IPS DF 6.9 (cell line): ENCODE measurements at regions not wholly inside any gene's neighbourhood (a gene's known extent, or its start where the extent isn't known, plus 50 kb on each side); places are given as distances from the start of the nearest gene placed in this dataset.
A peak's percentile ranks its signal among the peaks of the same experiment; 100 is the strongest.
"Not testable (repeated sequence)": the region's sequence is repeated elsewhere in the genome, so short reads cannot be mapped to it uniquely, and the experiment has no call there.

Experiments
- DNase-seq: peaks from one replicate; pipeline ENCODE4 v3.0.0-alpha.2; 2013; ENCODE audit warnings: low read depth, low spot score
- H3K27ac ChIP-seq: one replicate; pipeline ENCODE4 v1.5.1; 2013; ENCODE audit warnings: low read length, control low read depth
- H3K27me3 ChIP-seq: 2 replicates; pipeline ENCODE4 v1.6.1; 2013; ENCODE audit warnings: mild to moderate bottlenecking, low read length; ENCODE audit not compliant: control insufficient read depth, insufficient read depth
- H3K36me3 ChIP-seq: 2 replicates; pipeline ENCODE4 v1.6.1; 2013; ENCODE audit warnings: low read length; ENCODE audit not compliant: control insufficient read depth, insufficient read depth
- H3K4me1 ChIP-seq: 2 replicates; pipeline ENCODE4 v1.6.1; 2013; ENCODE audit warnings: low read length; ENCODE audit not compliant: control insufficient read depth, insufficient read depth
- H3K4me3 ChIP-seq: 2 replicates; pipeline ENCODE4 v1.5.1; 2013; ENCODE audit warnings: mild to moderate bottlenecking, low read length
- H3K9me3 ChIP-seq: 2 replicates; pipeline ENCODE4 v1.6.1; 2013; ENCODE audit warnings: low read length, inconsistent platforms; ENCODE audit not compliant: control insufficient read depth, insufficient read depth
- WGBS: extraction: QIAGEN DNeasy Blood & Tissue Kit; methylation state at CpG from one replicate; pipeline ENCODE4 v1.1.7; 2013; ENCODE audit warnings: mixed read lengths, missing lambda C conversion rate; ENCODE audit not compliant: insufficient read length, insufficient coverage; 5-methylcytosine and 5-hydroxymethylcytosine counted together

- H3K4me3 ChIP-seq, H3K4me1 ChIP-seq, H3K9me3 ChIP-seq, H3K36me3 ChIP-seq, H3K27ac ChIP-seq, DNase-seq, H3K27me3 ChIP-seq: not testable (repeated sequence)
- WGBS: no CpG with 5 or more reads among the region's 47 CpGs
Observed at GRCh38 chr3:163498842-163499735, 1579.2 kb downstream of the SI start.

GRCh38 chr3:163491714-163492113 lies 1586.6 kb downstream of the SI start:
- Histone ChIP-seq H3K27me3 (no peaks in the 10 kb centered on the region), H3K4me3 (no peak overlapping the region), H3K36me3 (no peaks in the 10 kb centered on the region), H3K4me1 (no peaks in the 10 kb centered on the region), H3K27ac (no peak overlapping the region), H3K9me3 (no peaks in the 10 kb centered on the region)
- no peak for DNase-seq
- no CpG with 5 or more reads among the region's 1 CpG for WGBS

GRCh38 chr3:163490119-163490518 lies 1588.2 kb downstream of the SI start:
- Histone ChIP-seq H3K27me3 (no peaks in the 10 kb centered on the region), H3K9me3 (no peaks in the 10 kb centered on the region), H3K36me3 (no peaks in the 10 kb centered on the region), H3K4me1 (no peaks in the 10 kb centered on the region), H3K27ac (no peak overlapping the region), H3K4me3 (no peak overlapping the region)
- no CpG with 5 or more reads among the region's 1 CpG for WGBS
- DNase-seq: peak; percentile 43

- Histone ChIP-seq H3K36me3 (no peaks in the 10 kb centered on the region), H3K4me3 (no peak overlapping the region), H3K4me1 (no peaks in the 10 kb centered on the region), H3K9me3 (no peaks in the 10 kb centered on the region), H3K27ac (no peak overlapping the region), H3K27me3 (no peaks in the 10 kb centered on the region)
- DNase-seq: no peak
Observed at GRCh38 chr3:163482695-163483094, 1595.6 kb downstream of the SI start.

- H3K9me3 ChIP-seq: no peaks in the 10 kb centered on the region
- no peak overlapping the region for H3K27ac ChIP-seq
- no peak overlapping the region for H3K4me3 ChIP-seq
- H3K36me3 ChIP-seq: no peaks in the 10 kb centered on the region
- WGBS: no CpG with 5 or more reads among the region's 1 CpG
- no peak for DNase-seq
- H3K27me3 ChIP-seq: no peaks in the 10 kb centered on the region
- no peaks in the 10 kb centered on the region for H3K4me1 ChIP-seq
Observed at GRCh38 chr3:163481738-163482137, 1596.6 kb downstream of the SI start.

GRCh38 chr3:163476179-163476578 lies 1602.1 kb downstream of the SI start:
- DNase-seq: no peak
- WGBS: no CpG with 5 or more reads among the region's 2 CpGs
- H3K4me3 ChIP-seq: no peak overlapping the region

GRCh38 chr3:163474766-163475165 lies 1603.5 kb downstream of the SI start:
- no peaks in the 10 kb centered on the region for H3K4me1 ChIP-seq
- no peaks in the 10 kb centered on the region for H3K9me3 ChIP-seq
- no CpG with 5 or more reads among the region's 1 CpG for WGBS
- H3K27ac ChIP-seq: no peak overlapping the region
- H3K4me3 ChIP-seq: no peak overlapping the region
- no peaks in the 10 kb centered on the region for H3K27me3 ChIP-seq
- no peaks in the 10 kb centered on the region for H3K36me3 ChIP-seq
- DNase-seq: no peak

More at GRCh38 chr3:163476179-163476578, 1602.1 kb downstream of the SI start:
- Histone ChIP-seq H3K36me3 (no peaks in the 10 kb centered on the region), H3K4me1 (no peaks in the 10 kb centered on the region), H3K9me3 (no peaks in the 10 kb centered on the region), H3K27ac (no peak overlapping the region), H3K27me3 (no peaks in the 10 kb centered on the region)

GRCh38 chr3:163468531-163469335 lies 1609.6 kb downstream of the SI start:
- Histone ChIP-seq H3K27ac (no peak overlapping the region), H3K4me1 (no peaks in the 10 kb centered on the region), H3K27me3 (no peaks in the 10 kb centered on the region), H3K4me3 (no peak overlapping the region), H3K9me3 (no peaks in the 10 kb centered on the region), H3K36me3 (no peaks in the 10 kb centered on the region)
- no peak for DNase-seq
- WGBS: no CpG with 5 or more reads among the region's 4 CpGs

GRCh38 chr3:163462446-163462845 lies 1615.8 kb downstream of the SI start:
- no peaks in the 10 kb centered on the region for H3K27me3 ChIP-seq
- H3K4me3 ChIP-seq: no peak overlapping the region
- WGBS: no CpG with 5 or more reads among the region's 1 CpG
- H3K36me3 ChIP-seq: no peaks in the 10 kb centered on the region
- H3K27ac ChIP-seq: no peak overlapping the region
- no peaks in the 10 kb centered on the region for H3K9me3 ChIP-seq
- DNase-seq: no peak
- no peaks in the 10 kb centered on the region for H3K4me1 ChIP-seq

- H3K4me1 ChIP-seq: no peaks in the 10 kb centered on the region
- WGBS: no CpG with 5 or more reads among the region's 2 CpGs
- H3K36me3 ChIP-seq: no peaks in the 10 kb centered on the region
- H3K27me3 ChIP-seq: no peaks in the 10 kb centered on the region
- no peak overlapping the region for H3K4me3 ChIP-seq
- DNase-seq: no peak
- no peak overlapping the region for H3K27ac ChIP-seq
- H3K9me3 ChIP-seq: no peaks in the 10 kb centered on the region
Observed at GRCh38 chr3:163450698-163451097, 1627.6 kb downstream of the SI start.
